ENCODE measurements at regions not wholly inside any gene's neighbourhood (a gene's known extent, or its start where the extent isn't known, plus 50 kb on each side); places are given as distances from the start of the nearest gene placed in this dataset.
"Not testable (repeated sequence)": the region's sequence is repeated elsewhere in the genome, so short reads cannot be mapped to it uniquely, and the experiment has no call there.

DNA sequence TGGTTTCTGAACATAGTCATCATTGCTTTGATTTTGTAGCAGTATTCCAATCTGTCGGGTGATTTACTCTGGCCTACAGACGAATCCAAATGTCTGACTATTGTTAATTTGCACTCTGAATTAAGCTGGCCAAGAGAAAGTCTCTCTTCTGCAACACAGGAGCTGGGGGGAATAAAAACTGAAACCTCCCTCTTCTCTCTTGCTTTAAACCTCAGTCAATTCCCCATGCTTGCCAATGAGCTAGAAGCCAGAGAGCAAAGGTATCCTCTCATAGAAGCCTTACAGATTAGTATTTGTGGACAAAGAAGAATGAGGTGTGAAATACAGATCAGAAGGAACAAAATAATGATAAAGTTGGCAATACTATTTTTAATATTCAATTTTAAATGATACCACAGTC, 353.9 kb upstream of the CDH10 start:
- Mint-ChIP-seq H3K4me1 (ENCODE audit: low read depth) (no peaks in the 10 kb centered on the region), H3K4me3 (no peak overlapping the region), H3K27ac (no peak overlapping the region), H3K36me3 (ENCODE audit: low read depth) (no peaks in the 10 kb centered on the region), H3K27me3 (ENCODE audit: insufficient read depth) (peaks cover 1% of the 10 kb centered on the region; the same call in 1 of the 2 replicates), H3K9me3 (peaks cover 48% of the 10 kb centered on the region)
- TF ChIP-seq, protein P1, sequence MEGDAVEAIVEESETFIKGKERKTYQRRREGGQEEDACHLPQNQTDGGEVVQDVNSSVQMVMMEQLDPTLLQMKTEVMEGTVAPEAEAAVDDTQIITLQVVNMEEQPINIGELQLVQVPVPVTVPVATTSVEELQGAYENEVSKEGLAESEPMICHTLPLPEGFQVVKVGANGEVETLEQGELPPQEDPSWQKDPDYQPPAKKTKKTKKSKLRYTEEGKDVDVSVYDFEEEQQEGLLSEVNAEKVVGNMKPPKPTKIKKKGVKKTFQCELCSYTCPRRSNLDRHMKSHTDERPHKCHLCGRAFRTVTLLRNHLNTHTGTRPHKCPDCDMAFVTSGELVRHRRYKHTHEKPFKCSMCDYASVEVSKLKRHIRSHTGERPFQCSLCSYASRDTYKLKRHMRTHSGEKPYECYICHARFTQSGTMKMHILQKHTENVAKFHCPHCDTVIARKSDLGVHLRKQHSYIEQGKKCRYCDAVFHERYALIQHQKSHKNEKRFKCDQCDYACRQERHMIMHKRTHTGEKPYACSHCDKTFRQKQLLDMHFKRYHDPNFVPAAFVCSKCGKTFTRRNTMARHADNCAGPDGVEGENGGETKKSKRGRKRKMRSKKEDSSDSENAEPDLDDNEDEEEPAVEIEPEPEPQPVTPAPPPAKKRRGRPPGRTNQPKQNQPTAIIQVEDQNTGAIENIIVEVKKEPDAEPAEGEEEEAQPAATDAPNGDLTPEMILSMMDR (IDR thresholded peaks at IDR 0.05) = no peak
- DNase-seq = no peak

DNA sequence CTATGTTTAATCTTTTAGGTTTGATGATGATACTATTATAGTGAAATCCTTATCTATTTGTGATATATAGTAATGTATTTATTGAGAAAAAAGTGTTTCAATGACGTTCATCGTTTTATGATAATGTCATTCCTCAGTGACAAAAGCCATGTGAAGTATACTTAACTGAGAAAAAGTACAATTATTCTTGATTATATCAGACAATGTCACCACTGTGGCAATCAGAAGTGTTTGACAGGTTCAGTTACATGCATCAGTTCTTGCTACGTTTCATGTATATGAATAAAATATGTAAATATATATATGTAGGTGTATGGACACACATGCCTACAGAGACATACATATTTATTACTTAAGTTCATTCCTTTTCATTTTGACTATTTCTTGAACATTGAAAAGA, 341.5 kb upstream of the CDH10 start:
- no peak overlapping the region for H3K4me3 Mint-ChIP-seq
- no peaks in the 10 kb centered on the region for H3K27me3 Mint-ChIP-seq (ENCODE audit: insufficient read depth)
- no peaks in the 10 kb centered on the region for H3K36me3 Mint-ChIP-seq (ENCODE audit: low read depth)
- TF ChIP-seq, protein P1 (IDR thresholded peaks at IDR 0.05) = no peak
- peaks cover 14% of the 10 kb centered on the region for H3K9me3 Mint-ChIP-seq
- DNase-seq = no peak
- H3K4me1 Mint-ChIP-seq (ENCODE audit: low read depth) = no peaks in the 10 kb centered on the region
- H3K27ac Mint-ChIP-seq = no peak overlapping the region

DNA sequence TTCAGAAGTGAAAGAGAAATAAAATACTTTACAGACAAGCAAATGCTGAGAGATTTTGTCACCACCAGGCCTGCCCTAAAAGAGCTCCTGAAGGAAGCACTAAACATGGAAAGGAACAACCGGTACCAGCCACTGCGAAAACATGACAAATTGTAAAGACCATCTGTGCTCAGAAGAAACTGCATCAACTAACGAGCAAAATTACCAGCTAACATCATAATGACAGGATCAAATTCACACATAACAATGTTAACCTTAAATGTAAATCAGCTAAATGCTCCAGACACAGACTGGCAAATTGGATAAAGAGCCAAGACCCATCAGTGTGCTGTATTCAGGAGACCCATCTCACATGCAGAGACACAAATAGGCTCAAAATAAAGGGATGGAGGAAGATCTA, 333.8 kb upstream of the CDH10 start:
- H3K27me3 Mint-ChIP-seq (ENCODE audit: insufficient read depth); DNase-seq; H3K4me1 Mint-ChIP-seq (ENCODE audit: low read depth); H3K27ac Mint-ChIP-seq; H3K4me3 Mint-ChIP-seq; H3K36me3 Mint-ChIP-seq (ENCODE audit: low read depth): not testable (repeated sequence)
- peaks cover 52% of the 10 kb centered on the region for H3K9me3 Mint-ChIP-seq

DNA sequence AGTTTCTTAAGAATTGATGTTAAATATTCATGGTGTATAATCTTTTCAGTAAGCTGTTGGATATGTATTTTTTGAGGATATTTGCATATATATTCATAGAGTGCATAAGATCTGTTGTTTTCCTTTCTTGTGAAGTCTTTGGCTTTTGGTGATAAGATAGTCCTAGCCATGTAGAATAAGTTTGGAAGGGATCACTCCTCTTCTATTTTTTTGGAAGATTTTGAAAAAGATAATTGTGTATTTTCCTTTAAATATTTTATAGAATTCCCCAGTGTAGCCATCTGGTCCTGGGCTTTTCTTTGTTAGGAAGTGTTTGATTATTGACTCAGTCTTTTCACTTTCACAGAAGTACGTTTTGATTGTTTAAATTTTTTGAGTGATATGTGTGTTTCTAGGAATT, 318.8 kb upstream of the CDH10 start:
- H3K27me3 Mint-ChIP-seq (ENCODE audit: insufficient read depth) = no peaks in the 10 kb centered on the region
- no peak for DNase-seq
- peaks cover 32% of the 10 kb centered on the region for H3K9me3 Mint-ChIP-seq
- no peak overlapping the region for H3K4me3 Mint-ChIP-seq
- no peaks in the 10 kb centered on the region for H3K4me1 Mint-ChIP-seq (ENCODE audit: low read depth)
- no peak overlapping the region for H3K27ac Mint-ChIP-seq
- TF ChIP-seq, protein P1 (IDR thresholded peaks at IDR 0.05) = no peak
- no peaks in the 10 kb centered on the region for H3K36me3 Mint-ChIP-seq (ENCODE audit: low read depth)

DNA sequence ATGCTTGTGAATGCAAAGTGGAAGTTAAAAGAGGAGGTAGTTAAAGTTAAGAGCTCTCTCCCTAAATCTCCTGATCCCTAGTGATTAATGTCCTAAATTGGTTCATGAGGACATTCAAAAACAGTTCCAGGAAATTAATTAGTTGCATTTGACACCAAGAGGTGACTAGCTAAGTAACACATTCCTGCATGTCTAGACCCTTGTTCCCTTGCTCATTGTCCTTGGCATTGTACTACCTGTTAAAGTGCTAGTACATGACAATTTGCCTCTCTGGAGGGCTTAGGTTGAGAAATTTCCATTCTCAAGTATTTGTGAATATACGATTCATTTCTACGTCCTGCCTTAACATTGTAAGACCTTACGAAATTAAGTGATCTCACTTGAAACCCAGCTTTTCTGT, 278.6 kb upstream of the CDH10 start:
- no peak for DNase-seq
- Mint-ChIP-seq H3K9me3 (peaks cover 21% of the 10 kb centered on the region), H3K27me3 (ENCODE audit: insufficient read depth) (no peaks in the 10 kb centered on the region; the same call in 1 of the 2 replicates), H3K27ac (no peak overlapping the region), H3K36me3 (ENCODE audit: low read depth) (no peaks in the 10 kb centered on the region), H3K4me3 (no peak overlapping the region), H3K4me1 (ENCODE audit: low read depth) (no peaks in the 10 kb centered on the region)
- TF ChIP-seq, protein P1 (IDR thresholded peaks at IDR 0.05) = no peak

DNA sequence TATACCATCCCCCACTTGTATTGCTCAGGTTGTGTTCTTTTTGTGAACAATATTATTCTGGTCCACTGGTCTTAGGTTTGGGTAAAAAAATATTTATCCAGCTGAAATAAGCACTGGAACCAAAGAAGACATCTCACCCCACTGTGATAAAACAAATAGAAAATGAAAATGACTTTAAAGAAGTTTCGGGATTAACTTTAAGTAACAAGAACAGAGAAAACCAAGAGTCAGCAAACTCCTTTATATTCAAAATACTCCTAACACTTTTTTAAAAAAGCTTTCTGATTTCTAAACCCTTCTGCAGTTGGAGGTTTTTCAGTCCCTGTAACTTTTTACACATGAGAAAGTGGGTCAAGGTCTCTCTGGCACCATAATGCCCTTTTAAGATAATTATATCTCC, 273.9 kb upstream of the CDH10 start:
- no peak overlapping the region for H3K27ac Mint-ChIP-seq
- H3K9me3 Mint-ChIP-seq = peaks cover 16% of the 10 kb centered on the region
- H3K27me3 Mint-ChIP-seq (ENCODE audit: insufficient read depth) = no peaks in the 10 kb centered on the region; the same call in 1 of the 2 replicates
- DNase-seq = no peak
- H3K4me3 Mint-ChIP-seq = no peak overlapping the region
- H3K36me3 Mint-ChIP-seq (ENCODE audit: low read depth) = no peaks in the 10 kb centered on the region
- no peaks in the 10 kb centered on the region for H3K4me1 Mint-ChIP-seq (ENCODE audit: low read depth)
- TF ChIP-seq, protein P1 (IDR thresholded peaks at IDR 0.05) = no peak
